SIG-M5 treated with dmso at 0.1 percent for 504 hours (cell line): ENCODE measurements at regions not wholly inside any gene's neighbourhood (a gene's known extent, or its start where the extent isn't known, plus 50 kb on each side); places are given as distances from the start of the nearest gene placed in this dataset.
A peak's percentile ranks its signal among the peaks of the same experiment; 100 is the strongest.

ENCODE experiments used
- DNase-seq: peaks from one replicate; lab custom pipeline; 2025; ENCODE audit not compliant: unreplicated experiment; lab: John Stamatoyannopoulos, UW

- DNase-seq = no peak
These were observed 50.5 kb upstream of the ATF3 start for GRCh38 chr1:212557739-212558692.

- peak; percentile 89 for DNase-seq
These were observed 49.7 kb upstream of the ATF3 start for GRCh38 chr1:212558693-212559480.
